ENCODE measurements at regions not wholly inside any gene's neighbourhood (a gene's known extent, or its start where the extent isn't known, plus 50 kb on each side); places are given as distances from the start of the nearest gene placed in this dataset.
"Not testable (repeated sequence)": the region's sequence is repeated elsewhere in the genome, so short reads cannot be mapped to it uniquely, and the experiment has no call there.

- DNase-seq (ENCODE audit: low spot score) = peak; percentile 47
Measured at GRCh38 chrX:155819966-155820491, 61.1 kb upstream of the VAMP7 start.

DNA sequence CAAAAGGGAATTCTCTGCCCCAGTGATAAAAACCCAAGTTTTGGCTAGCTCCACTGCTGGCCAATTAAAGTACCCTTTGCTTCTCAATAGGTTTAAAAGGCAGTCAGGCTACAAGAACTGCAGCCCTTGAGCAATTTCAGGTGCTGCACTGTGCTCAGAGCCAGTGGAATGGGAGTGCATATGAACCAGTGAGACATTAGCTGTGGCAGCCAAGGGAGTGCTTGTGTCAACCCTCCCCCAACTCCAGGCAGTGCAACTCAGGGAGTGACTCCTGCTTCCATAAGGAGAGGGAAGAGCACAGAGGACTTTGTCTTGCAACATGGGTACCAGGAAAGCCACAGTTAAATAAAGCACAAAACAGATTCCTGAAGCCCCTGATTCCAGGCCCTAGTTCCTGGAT lies 61.6 kb upstream of the VAMP7 start:
- DNase-seq (ENCODE audit: low spot score) = no peak

DNA sequence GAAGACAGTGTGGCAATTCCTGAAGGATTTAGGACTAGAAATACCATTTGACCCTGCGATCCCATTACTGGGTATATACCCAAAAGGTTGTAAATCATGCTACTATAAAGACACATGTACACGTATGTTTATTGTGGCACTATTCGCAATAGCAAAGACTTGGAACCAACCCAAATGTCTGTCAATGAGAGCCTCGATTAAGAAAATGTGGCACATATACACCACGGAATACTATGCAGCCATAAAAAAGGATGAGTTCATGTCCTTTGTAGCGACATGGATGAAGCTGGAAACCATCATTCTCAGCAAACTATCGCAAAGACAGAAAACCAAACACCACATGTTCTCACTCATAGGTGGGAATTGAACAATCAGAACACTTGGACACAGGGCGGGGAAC lies 66.8 kb upstream of the VAMP7 start:
- DNase-seq (ENCODE audit: low spot score) = not testable (repeated sequence)

- no peak for DNase-seq (ENCODE audit: low spot score)
Measured at GRCh38 chrX:155779831-155780230, 101.3 kb upstream of the VAMP7 start.

- no peak for DNase-seq (ENCODE audit: low spot score)
Measured at GRCh38 chrX:155778844-155779553, 102.1 kb upstream of the VAMP7 start.

DNA sequence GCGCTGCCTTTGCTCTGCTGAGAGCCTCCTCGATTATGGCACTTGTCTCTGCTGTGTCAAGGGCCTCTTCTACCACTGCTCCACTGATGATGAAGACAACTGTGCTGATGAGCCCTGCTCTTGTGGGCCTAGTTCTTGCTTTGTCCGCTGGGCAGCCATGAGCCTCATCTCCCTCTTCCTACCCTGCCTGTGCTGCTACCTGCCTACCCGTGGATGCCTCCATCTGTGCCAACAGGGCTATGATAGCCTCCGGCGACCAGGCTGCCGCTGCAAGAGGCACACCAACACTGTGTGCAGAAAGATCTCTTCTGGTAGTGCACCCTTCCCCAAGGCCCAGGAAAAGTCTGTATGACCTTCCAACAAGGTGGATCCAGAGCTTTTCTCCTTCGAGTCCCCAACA lies 106.8 kb upstream of the VAMP7 start:
- DNase-seq (ENCODE audit: low spot score) = no peak

GRCh38 chrX:155767876-155768769 lies 113.0 kb upstream of the VAMP7 start:
- no peak for DNase-seq (ENCODE audit: low spot score)

DNA sequence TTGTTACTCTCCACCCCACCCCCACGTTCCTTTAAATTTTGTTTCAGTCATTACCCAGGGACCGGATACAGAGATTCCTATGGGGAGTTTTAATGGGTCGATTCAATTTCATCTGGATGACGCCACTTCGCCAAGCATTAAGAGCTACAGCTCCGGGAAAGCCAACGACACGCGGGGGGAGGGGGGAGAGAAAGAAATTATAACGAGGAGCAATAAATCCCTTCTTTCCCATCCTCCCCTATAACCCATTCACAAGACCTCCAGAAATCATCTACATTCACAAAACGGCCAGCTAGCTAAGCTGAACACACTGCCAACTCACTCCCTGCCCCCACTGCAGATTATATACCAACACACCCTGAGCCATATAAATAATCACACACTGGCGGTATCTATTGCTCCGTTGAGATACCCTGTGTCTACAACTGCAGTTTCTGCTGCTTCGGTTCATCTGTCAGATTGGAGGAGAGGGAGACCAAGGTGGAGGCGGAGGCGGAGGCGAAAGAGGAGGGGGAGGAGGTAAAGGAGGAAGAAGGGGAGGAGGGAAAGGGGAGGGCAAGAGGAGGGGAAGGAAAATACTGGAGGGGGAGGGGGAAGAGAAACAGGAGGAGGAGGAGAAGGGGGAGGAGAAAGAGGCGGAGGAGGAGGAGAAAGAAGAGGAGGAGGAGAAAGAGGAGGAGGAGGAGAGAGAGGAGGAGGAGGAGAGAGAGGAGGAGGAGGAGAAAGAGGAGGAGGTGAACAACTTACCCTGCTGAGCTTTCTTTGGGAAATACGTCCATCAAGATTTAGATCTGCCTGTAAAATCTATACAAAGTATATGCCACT lies 113.9 kb upstream of the VAMP7 start:
- no peak for DNase-seq (ENCODE audit: low spot score)

GRCh38 chrX:155766321-155766720 lies 114.8 kb upstream of the VAMP7 start:
- DNase-seq (ENCODE audit: low spot score) = no peak

GRCh38 chrX:155761185-155761584 lies 120.0 kb upstream of the VAMP7 start:
- DNase-seq (ENCODE audit: low spot score) = no peak

GRCh38 chrX:155757046-155757759 lies 123.9 kb upstream of the VAMP7 start:
- DNase-seq (ENCODE audit: low spot score) = no peak

DNA sequence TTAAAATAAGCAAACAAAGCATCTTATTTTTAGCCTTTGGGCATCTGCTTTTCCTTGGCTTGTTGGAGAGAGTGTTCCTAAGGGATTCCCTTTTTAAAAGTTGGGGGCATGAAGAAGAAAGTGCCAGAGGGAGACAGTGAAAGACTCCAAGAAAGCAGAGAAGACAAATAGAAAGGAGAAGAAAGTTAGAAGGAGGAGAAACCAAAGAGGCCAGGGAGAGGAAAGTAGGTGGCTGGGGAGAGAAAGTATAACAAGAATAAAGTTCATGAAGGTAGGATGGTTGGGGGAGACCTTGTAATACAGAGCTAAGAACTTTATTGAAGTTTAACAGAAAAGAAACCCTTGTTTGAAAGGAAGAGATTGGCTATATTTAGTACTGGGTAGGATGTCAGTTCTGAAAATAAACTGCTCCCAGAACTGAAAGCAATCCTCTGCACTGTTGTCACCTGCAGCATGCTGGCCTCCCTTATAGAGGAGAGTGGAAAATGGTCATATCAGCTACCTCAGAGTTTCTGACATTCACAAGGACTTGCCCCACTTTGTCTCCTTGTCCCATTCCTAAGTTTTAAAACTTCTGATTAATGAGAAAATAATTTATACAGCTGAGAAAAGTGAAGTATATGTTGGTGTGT lies 125.3 kb upstream of the VAMP7 start:
- DNase-seq (ENCODE audit: low spot score) = no peak

DNA sequence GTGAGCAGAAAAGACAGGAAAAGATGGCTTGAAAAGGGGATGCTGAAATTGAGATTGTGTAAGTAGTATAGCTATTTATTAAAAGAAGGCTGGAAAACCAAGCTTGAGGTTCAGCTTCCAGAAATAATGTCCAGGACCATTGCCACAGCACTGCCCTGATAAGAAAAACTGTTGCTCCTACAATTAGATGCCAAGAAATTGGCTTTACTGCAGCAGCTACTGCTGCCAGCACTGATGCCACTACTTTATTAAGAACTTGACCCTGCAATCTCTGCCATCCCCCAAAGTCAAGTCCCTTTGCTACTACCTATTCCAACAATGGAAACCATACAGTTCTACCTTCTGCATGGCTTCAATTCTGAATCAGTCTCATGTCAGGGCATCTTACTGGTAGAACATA lies 130.0 kb upstream of the VAMP7 start:
- no peak for DNase-seq (ENCODE audit: low spot score)

DNA sequence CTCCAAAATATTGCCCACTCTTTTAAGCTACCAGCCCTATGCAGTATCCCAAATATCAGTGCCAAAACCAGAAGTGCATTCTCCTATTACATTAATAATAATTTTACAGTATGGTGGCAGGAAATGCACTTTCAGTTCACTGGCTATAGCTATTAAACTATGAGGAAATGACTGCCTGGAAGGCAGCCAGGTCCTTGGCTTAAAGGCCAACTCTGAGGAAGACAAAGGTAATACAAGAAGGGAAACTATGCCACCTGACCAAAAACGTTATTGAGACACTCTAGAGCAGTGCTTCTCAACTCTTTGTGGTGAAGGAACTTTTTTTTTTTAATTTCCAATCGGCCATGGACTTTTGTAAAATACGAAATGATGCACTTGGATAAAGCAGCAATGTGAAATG lies 133.6 kb upstream of the VAMP7 start:
- no peak for DNase-seq (ENCODE audit: low spot score)

GRCh38 chrX:155745792-155746191 lies 133.0 kb upstream of the TMLHE start:
- DNase-seq (ENCODE audit: low spot score) = peak; percentile 63

DNA sequence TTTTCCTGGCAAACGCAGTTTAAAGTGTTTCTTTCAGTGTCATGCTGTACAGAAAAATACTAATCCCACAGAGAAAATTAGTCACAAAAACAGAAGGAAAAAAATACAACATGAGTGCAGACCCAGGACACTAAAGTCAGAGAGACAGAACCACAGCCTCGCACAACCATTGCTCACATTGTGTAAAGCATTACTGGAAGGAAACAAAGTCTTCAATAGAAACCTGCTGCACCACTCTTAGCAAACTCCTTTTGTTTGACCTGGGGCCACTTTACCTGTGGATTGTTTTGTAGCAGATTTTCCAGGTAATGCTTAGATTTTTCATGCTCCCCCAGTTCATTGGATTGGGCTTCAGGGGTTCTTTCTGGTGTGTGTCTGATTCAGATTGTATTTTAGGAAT lies 131.8 kb upstream of the TMLHE start:
- DNase-seq (ENCODE audit: low spot score) = no peak

- DNase-seq (ENCODE audit: low spot score) = not testable (repeated sequence)
Measured at GRCh38 chrX:155728335-155728734, 115.6 kb upstream of the TMLHE start.

GRCh38 chrX:155718972-155719586 lies 106.3 kb upstream of the TMLHE start:
- DNase-seq (ENCODE audit: low spot score) = no peak

DNA sequence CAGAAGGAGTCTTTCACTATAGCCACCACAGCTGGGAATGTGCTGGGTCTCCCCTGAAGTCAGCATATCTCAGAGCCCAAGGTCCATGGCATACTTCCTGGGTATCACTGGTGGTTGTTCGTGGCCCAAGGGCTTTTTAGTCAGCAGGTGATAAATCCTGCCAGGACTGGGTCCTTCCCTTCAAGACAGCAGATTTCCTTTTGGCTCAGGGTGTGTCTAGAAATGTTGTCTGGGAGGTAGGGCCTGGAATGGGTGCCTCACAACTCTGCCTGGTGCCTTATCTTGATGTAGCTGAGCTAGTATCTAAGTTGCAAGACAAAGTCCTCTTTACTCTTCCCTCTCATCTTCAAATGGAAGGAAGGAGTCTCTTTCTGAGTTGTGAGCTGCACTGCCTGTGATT lies 102.4 kb upstream of the TMLHE start:
- no peak for DNase-seq (ENCODE audit: low spot score)

DNA sequence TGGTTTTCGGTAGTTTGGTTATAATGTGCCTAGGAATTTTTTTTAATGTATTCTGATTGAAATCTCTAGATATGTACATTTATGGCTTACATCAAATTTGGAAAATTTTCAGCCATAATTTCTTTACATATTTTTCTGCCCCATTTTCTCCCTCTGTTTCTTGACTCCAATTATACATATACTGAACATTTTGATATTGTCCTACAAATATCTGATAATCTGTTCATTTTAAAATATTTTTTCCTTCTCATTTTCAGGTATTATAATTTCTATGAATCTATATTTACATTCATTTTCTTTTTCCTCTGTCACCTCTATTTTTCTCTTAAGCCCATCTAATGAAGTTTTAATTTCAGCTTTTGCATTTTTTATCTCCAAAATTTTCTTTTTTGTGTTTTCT lies 82.7 kb upstream of the TMLHE start:
- no peak for DNase-seq (ENCODE audit: low spot score)

- no peak for DNase-seq (ENCODE audit: low spot score)
Measured at GRCh38 chrX:155694649-155695048, 81.9 kb upstream of the TMLHE start.
